A549 (cell line): ENCODE measurements at regions not wholly inside any gene's neighbourhood (a gene's known extent, or its start where the extent isn't known, plus 50 kb on each side); places are given as distances from the start of the nearest gene placed in this dataset.

Experiments
- CEBPB ChIP-seq, 2 experiments: fragments of >200 bp in 1 of 2; sonication (Bioruptor Twin) in 1 of 2; formaldehyde crosslinking in 1 of 2; IDR thresholded peaks; 2 replicates each; pipeline ENCODE4 v1.6.1; 2012 to 2016
- CHD4 ChIP-seq: fragments of 200-600 bp; sonication (generic); IDR thresholded peaks from 2 replicates; pipeline ENCODE4 v1.6.1; 2016; ENCODE audit warnings: antibody characterized with exemption, mild to moderate bottlenecking, borderline replicate concordance
- HOXA7 ChIP-seq: fragments of 250-450 bp; sonication (Bioruptor Pico); IDR thresholded peaks from 2 replicates; pipeline ENCODE4 v1.5.0; 2020; ENCODE audit warnings: mild to moderate bottlenecking, moderate library complexity
- JUNB ChIP-seq: fragments of >200 bp; sonication (Bioruptor Twin); formaldehyde crosslinking; IDR thresholded peaks from 2 replicates; pipeline ENCODE4 v1.6.1; 2016
- KDM1A ChIP-seq: fragments of 200-600 bp; sonication (generic); IDR thresholded peaks from 2 replicates; pipeline ENCODE4 v1.6.1; 2016; ENCODE audit warnings: low read depth, mild to moderate bottlenecking
- MYC ChIP-seq: IDR thresholded peaks from 2 replicates; pipeline ENCODE4 v1.6.1; 2012; ENCODE audit warnings: mild to moderate bottlenecking, inconsistent platforms, low read length, improper control_type of control experiment, borderline replicate concordance
- PHF8 ChIP-seq: fragments of 200-600 bp; sonication (generic); IDR thresholded peaks from 2 replicates; pipeline ENCODE4 v1.6.1; 2016; ENCODE audit warnings: low read depth, mild to moderate bottlenecking, antibody characterized with exemption, moderate library complexity, borderline replicate concordance
- POLR2A ChIP-seq: IDR thresholded peaks from 2 replicates; pipeline ENCODE4 v1.6.1; 2012; ENCODE audit warnings: mild to moderate bottlenecking, low read length
- RAD21 ChIP-seq, 2 experiments: fragments of >200 bp in 1 of 2; sonication (Bioruptor Twin) in 1 of 2; formaldehyde crosslinking in 1 of 2; IDR thresholded peaks in 1 of 2; conservative IDR thresholded peaks in 1 of 2; 2 replicates in 1 of 2; 3 replicates in 1 of 2; pipeline ENCODE4 v1.6.1; 2012 to 2018; ENCODE audit warnings: inconsistent platforms in 1 of 2
- TF ChIP-seq, protein P1 (sequence below): fragments of >200 bp; sonication (Bioruptor Twin); formaldehyde crosslinking; IDR thresholded peaks from 3 replicates; pipeline ENCODE4 v1.5.1; 2016
- TF ChIP-seq, protein P2 (sequence below): fragments of 200-600 bp; sonication (generic); IDR thresholded peaks from 2 replicates; pipeline ENCODE4 v1.6.1; 2016; ENCODE audit warnings: antibody characterized with exemption, mild to moderate bottlenecking, moderate library complexity
- TF ChIP-seq, protein P3 (sequence below): IDR thresholded peaks from 2 replicates; pipeline ENCODE4 v1.6.1; 2012
- TF ChIP-seq, protein P4 (sequence below): fragments of 450-650 bp; IDR thresholded peaks from 2 replicates; pipeline ENCODE4 v1.6.1; 2014; ENCODE audit warnings: antibody characterized with exemption

DNA sequence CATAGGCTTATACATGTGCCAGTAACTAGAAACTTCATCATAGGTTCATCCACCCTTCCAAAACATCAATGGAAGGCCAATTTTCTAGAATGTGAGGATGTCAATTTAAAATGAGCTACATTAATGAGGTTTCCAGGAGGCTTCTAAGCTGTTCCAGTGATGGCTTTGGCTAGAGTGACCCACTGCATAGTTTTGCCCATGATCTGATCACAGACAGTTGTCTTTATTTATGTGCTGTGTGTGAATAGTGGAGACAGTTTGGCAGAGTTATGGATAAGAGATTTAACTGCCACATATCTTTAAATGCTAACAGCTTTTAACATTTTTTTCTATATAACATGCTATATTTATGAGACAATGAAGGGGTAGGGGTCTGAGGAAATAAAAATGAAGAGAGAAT lies 139.0 kb upstream of the ZNF462 start:
- TF ChIP-seq KDM1A (no peak), POLR2A (no peak), CEBPB (IDR thresholded peaks at IDR 0.05) (no peak), PHF8 (no peak), RAD21 (conservative IDR thresholded peaks at IDR 0.05 in 1 of 2, IDR thresholded peaks at IDR 0.05 in 1 of 2) (no peak), JUNB (no peak), HOXA7 (CRISPR knock-in tag) (no peak), MYC (no peak), CHD4 (no peak)
- TF ChIP-seq, protein P1, sequence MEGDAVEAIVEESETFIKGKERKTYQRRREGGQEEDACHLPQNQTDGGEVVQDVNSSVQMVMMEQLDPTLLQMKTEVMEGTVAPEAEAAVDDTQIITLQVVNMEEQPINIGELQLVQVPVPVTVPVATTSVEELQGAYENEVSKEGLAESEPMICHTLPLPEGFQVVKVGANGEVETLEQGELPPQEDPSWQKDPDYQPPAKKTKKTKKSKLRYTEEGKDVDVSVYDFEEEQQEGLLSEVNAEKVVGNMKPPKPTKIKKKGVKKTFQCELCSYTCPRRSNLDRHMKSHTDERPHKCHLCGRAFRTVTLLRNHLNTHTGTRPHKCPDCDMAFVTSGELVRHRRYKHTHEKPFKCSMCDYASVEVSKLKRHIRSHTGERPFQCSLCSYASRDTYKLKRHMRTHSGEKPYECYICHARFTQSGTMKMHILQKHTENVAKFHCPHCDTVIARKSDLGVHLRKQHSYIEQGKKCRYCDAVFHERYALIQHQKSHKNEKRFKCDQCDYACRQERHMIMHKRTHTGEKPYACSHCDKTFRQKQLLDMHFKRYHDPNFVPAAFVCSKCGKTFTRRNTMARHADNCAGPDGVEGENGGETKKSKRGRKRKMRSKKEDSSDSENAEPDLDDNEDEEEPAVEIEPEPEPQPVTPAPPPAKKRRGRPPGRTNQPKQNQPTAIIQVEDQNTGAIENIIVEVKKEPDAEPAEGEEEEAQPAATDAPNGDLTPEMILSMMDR: no peak
- TF ChIP-seq, protein P2, sequence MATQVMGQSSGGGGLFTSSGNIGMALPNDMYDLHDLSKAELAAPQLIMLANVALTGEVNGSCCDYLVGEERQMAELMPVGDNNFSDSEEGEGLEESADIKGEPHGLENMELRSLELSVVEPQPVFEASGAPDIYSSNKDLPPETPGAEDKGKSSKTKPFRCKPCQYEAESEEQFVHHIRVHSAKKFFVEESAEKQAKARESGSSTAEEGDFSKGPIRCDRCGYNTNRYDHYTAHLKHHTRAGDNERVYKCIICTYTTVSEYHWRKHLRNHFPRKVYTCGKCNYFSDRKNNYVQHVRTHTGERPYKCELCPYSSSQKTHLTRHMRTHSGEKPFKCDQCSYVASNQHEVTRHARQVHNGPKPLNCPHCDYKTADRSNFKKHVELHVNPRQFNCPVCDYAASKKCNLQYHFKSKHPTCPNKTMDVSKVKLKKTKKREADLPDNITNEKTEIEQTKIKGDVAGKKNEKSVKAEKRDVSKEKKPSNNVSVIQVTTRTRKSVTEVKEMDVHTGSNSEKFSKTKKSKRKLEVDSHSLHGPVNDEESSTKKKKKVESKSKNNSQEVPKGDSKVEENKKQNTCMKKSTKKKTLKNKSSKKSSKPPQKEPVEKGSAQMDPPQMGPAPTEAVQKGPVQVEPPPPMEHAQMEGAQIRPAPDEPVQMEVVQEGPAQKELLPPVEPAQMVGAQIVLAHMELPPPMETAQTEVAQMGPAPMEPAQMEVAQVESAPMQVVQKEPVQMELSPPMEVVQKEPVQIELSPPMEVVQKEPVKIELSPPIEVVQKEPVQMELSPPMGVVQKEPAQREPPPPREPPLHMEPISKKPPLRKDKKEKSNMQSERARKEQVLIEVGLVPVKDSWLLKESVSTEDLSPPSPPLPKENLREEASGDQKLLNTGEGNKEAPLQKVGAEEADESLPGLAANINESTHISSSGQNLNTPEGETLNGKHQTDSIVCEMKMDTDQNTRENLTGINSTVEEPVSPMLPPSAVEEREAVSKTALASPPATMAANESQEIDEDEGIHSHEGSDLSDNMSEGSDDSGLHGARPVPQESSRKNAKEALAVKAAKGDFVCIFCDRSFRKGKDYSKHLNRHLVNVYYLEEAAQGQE: no peak
- TF ChIP-seq, protein P3, sequence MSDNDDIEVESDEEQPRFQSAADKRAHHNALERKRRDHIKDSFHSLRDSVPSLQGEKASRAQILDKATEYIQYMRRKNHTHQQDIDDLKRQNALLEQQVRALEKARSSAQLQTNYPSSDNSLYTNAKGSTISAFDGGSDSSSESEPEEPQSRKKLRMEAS: no peak
- TF ChIP-seq, protein P4, sequence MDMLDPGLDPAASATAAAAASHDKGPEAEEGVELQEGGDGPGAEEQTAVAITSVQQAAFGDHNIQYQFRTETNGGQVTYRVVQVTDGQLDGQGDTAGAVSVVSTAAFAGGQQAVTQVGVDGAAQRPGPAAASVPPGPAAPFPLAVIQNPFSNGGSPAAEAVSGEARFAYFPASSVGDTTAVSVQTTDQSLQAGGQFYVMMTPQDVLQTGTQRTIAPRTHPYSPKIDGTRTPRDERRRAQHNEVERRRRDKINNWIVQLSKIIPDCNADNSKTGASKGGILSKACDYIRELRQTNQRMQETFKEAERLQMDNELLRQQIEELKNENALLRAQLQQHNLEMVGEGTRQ: no peak
